GM12864 (cell line): ENCODE measurements at regions not wholly inside any gene's neighbourhood (a gene's known extent, or its start where the extent isn't known, plus 50 kb on each side); places are given as distances from the start of the nearest gene placed in this dataset.

Experiments
- DNase-seq: peaks from one replicate; pipeline ENCODE4 v3.0.0-alpha.2; 2011; ENCODE audit warnings: low read depth
- H3K4me3 ChIP-seq: 2 replicates; pipeline ENCODE4 v1.5.1; 2011; ENCODE audit warnings: mild to moderate bottlenecking, low read depth, low read length, control low read depth
- CTCF ChIP-seq: IDR thresholded peaks from 2 replicates; pipeline ENCODE4 v1.5.1; 2011; ENCODE audit warnings: low read depth, mild to moderate bottlenecking, moderate library complexity, low read length, control low read depth, inconsistent platforms; ENCODE audit errors: missing control alignments

GRCh38 chr5:42360616-42361314 lies 62.5 kb upstream of the GHR start:
- H3K4me3 ChIP-seq, result no peak overlapping the region
- no peak for DNase-seq
- no peak for TF ChIP-seq CTCF

- no peak for DNase-seq
- TF ChIP-seq CTCF, result no peak
Observed at GRCh38 chr5:42361315-42361688, 61.9 kb upstream of the GHR start.

GRCh38 chr5:42366051-42366450 lies 57.2 kb upstream of the GHR start:
- DNase-seq, result no peak
- TF ChIP-seq CTCF, result no peak
- no peak overlapping the region for H3K4me3 ChIP-seq

More at GRCh38 chr5:42361315-42361688, 61.9 kb upstream of the GHR start:
- no peak overlapping the region for H3K4me3 ChIP-seq
